ENCODE measurements at regions not wholly inside any gene's neighbourhood (a gene's known extent, or its start where the extent isn't known, plus 50 kb on each side); places are given as distances from the start of the nearest gene placed in this dataset.

GRCh38 chrX:725971-726370, 95.4 kb downstream of the SHOX start:
- in situ Hi-C loops (cut with MboI): no loop called here
- Histone ChIP-seq H3K4me2 (ENCODE audit: insufficient read depth, low read length) (no peak overlapping the region), H3K4me1 (replicated peaks in 1 of 2; ENCODE audit: control insufficient read depth in 2 of 2, insufficient read depth in 2 of 2, low read length in 2 of 2) (no peaks in the 10 kb centered on the region), H3K36me3 (ENCODE audit: control insufficient read depth, insufficient read depth, low read length) (no peaks in the 10 kb centered on the region), H3K4me3 (no peak overlapping the region), H2AFZ (ENCODE audit: low read depth, low read length) (no peak overlapping the region), H3K79me2 (ENCODE audit: control insufficient read depth, insufficient read depth, low read length) (no peaks in the 10 kb centered on the region), H3K9me1 (ENCODE audit: control insufficient read depth, insufficient read depth, low read length) (no peaks in the 10 kb centered on the region), H3K9me3 (replicated peaks; ENCODE audit: control insufficient read depth, insufficient read depth, low read depth, low read length) (no peaks in the 10 kb centered on the region), H3K27ac (ENCODE audit: extremely low read depth, low read depth, low read length) (no peak overlapping the region), H4K20me1 (replicated peaks; ENCODE audit: control insufficient read depth, insufficient read depth, low read length) (no peaks in the 10 kb centered on the region), H3K9ac (ENCODE audit: insufficient read depth in 1 of 2, low read depth in 2 of 2, low read length in 2 of 2) (no peak overlapping the region), H3K27me3 (ENCODE audit: control insufficient read depth in 2 of 2, insufficient read depth in 2 of 2, low read length in 2 of 2) (no peaks in the 10 kb centered on the region)
- no peak for TF ChIP-seq CC2D1A (IDR thresholded peaks at IDR 0.05)
- TF ChIP-seq ZBTB9 (CRISPR knock-in tag; IDR thresholded peaks at IDR 0.05): no peak
- no peak for TF ChIP-seq XRCC3 (IDR thresholded peaks at IDR 0.05)
- TF ChIP-seq GTF2F1 (IDR thresholded peaks at IDR 0.05; ENCODE audit: low read depth, low read length): no peak
- ChIA-PET CTCF (ENCODE audit: low intra/inter-chr PET ratio) (no interaction called here), POLR2A (no interaction called here)
- 0% methylated on average over 4 of the region's 9 CpGs for WGBS (ENCODE audit: insufficient coverage, low coverage, missing lambda C conversion rate)
- DNase-seq (ENCODE audit: extremely low read depth in 1 of 4, low spot score in 3 of 4) (no peak), ATAC-seq (no peak), FAIRE-seq (no peak)
- intact Hi-C loops (cut with micrococcal nuclease): no loop called here
- BruUV-seq (replicated peaks): no TSS peak

GRCh38 chrX:724256-724655, 93.7 kb downstream of the SHOX start:
- intact Hi-C loops (cut with micrococcal nuclease): no loop called here
- TF ChIP-seq ZNF444 (CRISPR knock-in tag; IDR thresholded peaks at IDR 0.05) (no peak), GATA2 (CRISPR knock-in tag; IDR thresholded peaks at IDR 0.05) (no peak), SIRT6 (IDR thresholded peaks at IDR 0.05; ENCODE audit: low read depth, low read length) (no peak), CBX1 (IDR thresholded peaks at IDR 0.05; ENCODE audit: low read depth) (no peak)
- 0% methylated on average over 4 of the region's 4 CpGs for WGBS (ENCODE audit: insufficient coverage, low coverage, missing lambda C conversion rate)
- no peaks in the 10 kb centered on the region for H3K79me2 ChIP-seq (ENCODE audit: control insufficient read depth, insufficient read depth, low read length)
- H4K20me1 ChIP-seq (replicated peaks; ENCODE audit: control insufficient read depth, insufficient read depth, low read length): no peaks in the 10 kb centered on the region
- H3K9ac ChIP-seq (ENCODE audit: insufficient read depth in 1 of 2, low read depth in 2 of 2, low read length in 2 of 2): no peak overlapping the region
- FAIRE-seq: no peak
- no peak overlapping the region for H3K27ac ChIP-seq (ENCODE audit: extremely low read depth, low read depth, low read length)
- H3K27me3 ChIP-seq (ENCODE audit: control insufficient read depth in 2 of 2, insufficient read depth in 2 of 2, low read length in 2 of 2): no peaks in the 10 kb centered on the region
- no peaks in the 10 kb centered on the region for H3K36me3 ChIP-seq (ENCODE audit: control insufficient read depth, insufficient read depth, low read length)
- no peak overlapping the region for H3K4me3 ChIP-seq
- ChIA-PET CTCF (ENCODE audit: low intra/inter-chr PET ratio) (no interaction called here), POLR2A (no interaction called here)
- no peaks in the 10 kb centered on the region for H3K9me1 ChIP-seq (ENCODE audit: control insufficient read depth, insufficient read depth, low read length)
- no peaks in the 10 kb centered on the region for H3K4me1 ChIP-seq (replicated peaks in 1 of 2; ENCODE audit: control insufficient read depth in 2 of 2, insufficient read depth in 2 of 2, low read length in 2 of 2)
- H3K9me3 ChIP-seq (replicated peaks; ENCODE audit: control insufficient read depth, insufficient read depth, low read depth, low read length): no peaks in the 10 kb centered on the region
- H3K4me2 ChIP-seq (ENCODE audit: insufficient read depth, low read length): no peak overlapping the region
- no TSS peak for BruUV-seq (replicated peaks)
- no peak for DNase-seq (ENCODE audit: extremely low read depth in 1 of 4, low spot score in 3 of 4)
- no peak overlapping the region for H2AFZ ChIP-seq (ENCODE audit: low read depth, low read length)
- in situ Hi-C loops (cut with MboI): no loop called here
- ATAC-seq: no peak
